ENCODE measurements at regions not wholly inside any gene's neighbourhood (a gene's known extent, or its start where the extent isn't known, plus 50 kb on each side); places are given as distances from the start of the nearest gene placed in this dataset.
"Not testable (repeated sequence)": the region's sequence is repeated elsewhere in the genome, so short reads cannot be mapped to it uniquely, and the experiment has no call there.

- TF ChIP-seq SRSF3 (IDR thresholded peaks at IDR 0.05; ENCODE audit: insufficient read depth, low read length): no peak
- TF ChIP-seq, protein P1, sequence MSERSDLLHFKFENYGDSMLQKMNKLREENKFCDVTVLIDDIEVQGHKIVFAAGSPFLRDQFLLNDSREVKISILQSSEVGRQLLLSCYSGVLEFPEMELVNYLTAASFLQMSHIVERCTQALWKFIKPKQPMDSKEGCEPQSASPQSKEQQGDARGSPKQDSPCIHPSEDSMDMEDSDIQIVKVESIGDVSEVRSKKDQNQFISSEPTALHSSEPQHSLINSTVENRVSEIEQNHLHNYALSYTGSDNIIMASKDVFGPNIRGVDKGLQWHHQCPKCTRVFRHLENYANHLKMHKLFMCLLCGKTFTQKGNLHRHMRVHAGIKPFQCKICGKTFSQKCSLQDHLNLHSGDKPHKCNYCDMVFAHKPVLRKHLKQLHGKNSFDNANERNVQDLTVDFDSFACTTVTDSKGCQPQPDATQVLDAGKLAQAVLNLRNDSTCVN (CRISPR knock-in tag; IDR thresholded peaks at IDR 0.05): no peak
- TF ChIP-seq NFIC (IDR thresholded peaks at IDR 0.05): no peak
Measured at GRCh38 chr6:65984089-65984488, 277.1 kb upstream of the EYS start (continued).

- no TSS peak for BruUV-seq (replicated peaks)
- Histone ChIP-seq H3K4me2 (ENCODE audit: insufficient read depth, low read length) (no peak overlapping the region), H3K4me1 (replicated peaks in 1 of 2; ENCODE audit: control insufficient read depth in 2 of 2, insufficient read depth in 2 of 2, low read length in 2 of 2) (no peaks in the 10 kb centered on the region)
Measured at GRCh38 chr6:65979120-65979519, 272.1 kb upstream of the EYS start.

DNA sequence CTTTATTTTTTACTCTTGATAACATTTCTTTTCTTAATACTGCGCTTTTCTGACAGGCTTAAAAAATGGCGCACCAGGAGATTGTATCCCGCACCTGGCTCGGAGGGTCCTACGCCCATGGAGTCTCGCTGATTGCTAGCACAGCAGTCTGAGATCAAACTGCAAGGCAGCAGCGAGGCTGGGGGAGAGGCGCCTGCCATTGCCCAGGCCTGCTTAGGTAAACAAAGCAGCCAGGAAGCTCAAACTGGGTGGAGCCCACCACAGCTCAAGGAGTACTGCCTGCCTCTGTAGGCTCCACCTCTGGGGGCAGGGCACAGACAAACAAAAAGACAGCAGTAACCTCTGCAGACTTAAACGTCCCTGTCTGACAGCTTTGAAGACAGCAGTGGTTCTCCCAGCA lies 264.2 kb upstream of the EYS start:
- CTCF ChIA-PET (ENCODE audit: low intra/inter-chr PET ratio); in situ Hi-C loops (cut with MboI): not testable (repeated sequence)

More at GRCh38 chr6:65979120-65979519, 272.1 kb upstream of the EYS start:
- Histone ChIP-seq H3K27ac (ENCODE audit: extremely low read depth, low read depth, low read length) (no peak overlapping the region), H4K20me1 (replicated peaks; ENCODE audit: control insufficient read depth, insufficient read depth, low read length) (no peaks in the 10 kb centered on the region), H2AFZ (ENCODE audit: low read depth, low read length) (no peak overlapping the region), H3K9ac (ENCODE audit: insufficient read depth in 1 of 2, low read depth in 2 of 2, low read length in 2 of 2) (no peak overlapping the region), H3K4me3 (no peak overlapping the region), H3K36me3 (ENCODE audit: control insufficient read depth, insufficient read depth, low read length) (no peaks in the 10 kb centered on the region), H3K9me3 (replicated peaks; ENCODE audit: control insufficient read depth, insufficient read depth, low read depth, low read length) (no peaks in the 10 kb centered on the region), H3K27me3 (ENCODE audit: control insufficient read depth in 2 of 2, insufficient read depth in 2 of 2, low read length in 2 of 2) (no peaks in the 10 kb centered on the region), H3K9me1 (ENCODE audit: control insufficient read depth, insufficient read depth, low read length) (no peaks in the 10 kb centered on the region), H3K79me2 (ENCODE audit: control insufficient read depth, insufficient read depth, low read length) (no peaks in the 10 kb centered on the region)
- DNase-seq (ENCODE audit: extremely low read depth in 1 of 4, low spot score in 3 of 4): no peak
- FAIRE-seq: no peak
- 0% methylated on average over 2 of the region's 2 CpGs for WGBS (ENCODE audit: insufficient coverage, low coverage, missing lambda C conversion rate)
- ATAC-seq: no peak
- CTCF ChIA-PET (ENCODE audit: low intra/inter-chr PET ratio): no interaction called here
- intact Hi-C loops (cut with micrococcal nuclease) (no loop called here), in situ Hi-C loops (cut with MboI) (no loop called here)
- no peak for TF ChIP-seq DACH1 (IDR thresholded peaks at IDR 0.05; ENCODE audit: partially characterized antibody)
- TF ChIP-seq TAL1 (IDR thresholded peaks at IDR 0.05): no peak
- TF ChIP-seq ILK (tag; IDR thresholded peaks at IDR 0.05; ENCODE audit: borderline replicate concordance, low read depth): no peak
- TF ChIP-seq DDX20 (tag; IDR thresholded peaks at IDR 0.05; ENCODE audit: low read depth): no peak
- no peak for TF ChIP-seq CBX3 (IDR thresholded peaks at IDR 0.05; ENCODE audit: borderline replicate concordance in 1 of 2, low read length in 2 of 2)
- TF ChIP-seq SNRNP70 (optimal IDR thresholded peaks at IDR 0.05; ENCODE audit: low read depth, low read length): no peak
- POLR2A ChIA-PET: no interaction called here

More for the DNA sequence above, 264.2 kb upstream of the EYS start:
- FAIRE-seq; ATAC-seq; H3K36me3 ChIP-seq (ENCODE audit: control insufficient read depth, insufficient read depth, low read length); H4K20me1 ChIP-seq (replicated peaks; ENCODE audit: control insufficient read depth, insufficient read depth, low read length); H3K4me1 ChIP-seq (replicated peaks in 1 of 2; ENCODE audit: control insufficient read depth in 2 of 2, insufficient read depth in 2 of 2, low read length in 2 of 2); H3K9me3 ChIP-seq (replicated peaks; ENCODE audit: control insufficient read depth, insufficient read depth, low read depth, low read length); H3K4me2 ChIP-seq (ENCODE audit: insufficient read depth, low read length); H2AFZ ChIP-seq (ENCODE audit: low read depth, low read length); DNase-seq (ENCODE audit: extremely low read depth in 1 of 4, low spot score in 3 of 4); H3K27me3 ChIP-seq (ENCODE audit: control insufficient read depth in 2 of 2, insufficient read depth in 2 of 2, low read length in 2 of 2); H3K27ac ChIP-seq (ENCODE audit: extremely low read depth, low read depth, low read length); H3K9me1 ChIP-seq (ENCODE audit: control insufficient read depth, insufficient read depth, low read length); BruUV-seq (replicated peaks); H3K9ac ChIP-seq (ENCODE audit: insufficient read depth in 1 of 2, low read depth in 2 of 2, low read length in 2 of 2); H3K4me3 ChIP-seq; intact Hi-C loops (cut with micrococcal nuclease); POLR2A ChIA-PET; H3K79me2 ChIP-seq (ENCODE audit: control insufficient read depth, insufficient read depth, low read length): not testable (repeated sequence)
- WGBS (ENCODE audit: insufficient coverage, low coverage, missing lambda C conversion rate): 0% methylated on average over 8 of the region's 9 CpGs

Data from K562 (cell line).